ENCODE measurements at regions not wholly inside any gene's neighbourhood (a gene's known extent, or its start where the extent isn't known, plus 50 kb on each side); places are given as distances from the start of the nearest gene placed in this dataset.

DNA sequence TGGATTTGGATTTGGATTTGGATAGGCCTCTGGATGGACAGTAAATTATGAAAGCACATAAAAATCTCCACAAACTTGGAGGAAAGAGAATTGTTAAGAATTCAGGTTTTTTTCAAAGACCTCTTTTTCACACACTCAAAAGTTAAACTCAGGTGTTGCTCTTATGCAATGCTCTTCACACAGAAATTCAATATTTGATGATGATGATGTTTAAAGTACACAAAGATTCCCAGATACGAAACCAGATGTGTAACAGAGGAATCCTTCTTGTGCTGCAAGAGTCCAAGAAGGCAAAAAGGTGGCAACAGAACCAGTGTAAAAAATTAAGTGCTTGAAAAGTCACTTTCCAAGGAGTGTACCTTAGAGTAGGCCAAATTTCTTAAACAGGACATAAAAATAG lies 75.8 kb upstream of the SPATS2L start:
- H3K4me1 ChIP-seq (ENCODE audit: insufficient read depth, low read length, poor library complexity, severe bottlenecking): no peaks in the 10 kb centered on the region
- DNase-seq (ENCODE audit: low spot score): no peak
- POLR2A ChIA-PET (ENCODE audit: low non-redundant PET): no interaction called here
- CTCF ChIA-PET: no interaction called here
- no peak overlapping the region for H3K4me3 ChIP-seq (ENCODE audit: low read depth, low read length, poor library complexity, severe bottlenecking)
- H3K27me3 ChIP-seq (replicated peaks; ENCODE audit: insufficient read depth, low read depth, low read length, poor library complexity): peaks cover 13% of the 10 kb centered on the region
- no TSS peak for BruUV-seq (replicated peaks)
- intact Hi-C loops (cut with micrococcal nuclease; ENCODE audit: unreplicated experiment): no loop called here
- no peak for TF ChIP-seq EZH2 (IDR thresholded peaks at IDR 0.05; ENCODE audit: borderline replicate concordance, low read depth, low read length, poor library complexity, severe bottlenecking)
- TF ChIP-seq, protein P1, sequence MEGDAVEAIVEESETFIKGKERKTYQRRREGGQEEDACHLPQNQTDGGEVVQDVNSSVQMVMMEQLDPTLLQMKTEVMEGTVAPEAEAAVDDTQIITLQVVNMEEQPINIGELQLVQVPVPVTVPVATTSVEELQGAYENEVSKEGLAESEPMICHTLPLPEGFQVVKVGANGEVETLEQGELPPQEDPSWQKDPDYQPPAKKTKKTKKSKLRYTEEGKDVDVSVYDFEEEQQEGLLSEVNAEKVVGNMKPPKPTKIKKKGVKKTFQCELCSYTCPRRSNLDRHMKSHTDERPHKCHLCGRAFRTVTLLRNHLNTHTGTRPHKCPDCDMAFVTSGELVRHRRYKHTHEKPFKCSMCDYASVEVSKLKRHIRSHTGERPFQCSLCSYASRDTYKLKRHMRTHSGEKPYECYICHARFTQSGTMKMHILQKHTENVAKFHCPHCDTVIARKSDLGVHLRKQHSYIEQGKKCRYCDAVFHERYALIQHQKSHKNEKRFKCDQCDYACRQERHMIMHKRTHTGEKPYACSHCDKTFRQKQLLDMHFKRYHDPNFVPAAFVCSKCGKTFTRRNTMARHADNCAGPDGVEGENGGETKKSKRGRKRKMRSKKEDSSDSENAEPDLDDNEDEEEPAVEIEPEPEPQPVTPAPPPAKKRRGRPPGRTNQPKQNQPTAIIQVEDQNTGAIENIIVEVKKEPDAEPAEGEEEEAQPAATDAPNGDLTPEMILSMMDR (conservative IDR thresholded peaks at IDR 0.05; ENCODE audit: low read depth, low read length): no peak
- H3K27ac ChIP-seq (ENCODE audit: low read depth, low read length, poor library complexity, severe bottlenecking): no peak overlapping the region
- H3K9me3 ChIP-seq (ENCODE audit: low read depth, low read length, poor library complexity, severe bottlenecking): no peaks in the 10 kb centered on the region
- H3K36me3 ChIP-seq (ENCODE audit: insufficient read depth, low read length, poor library complexity, severe bottlenecking): no peaks in the 10 kb centered on the region

DNA sequence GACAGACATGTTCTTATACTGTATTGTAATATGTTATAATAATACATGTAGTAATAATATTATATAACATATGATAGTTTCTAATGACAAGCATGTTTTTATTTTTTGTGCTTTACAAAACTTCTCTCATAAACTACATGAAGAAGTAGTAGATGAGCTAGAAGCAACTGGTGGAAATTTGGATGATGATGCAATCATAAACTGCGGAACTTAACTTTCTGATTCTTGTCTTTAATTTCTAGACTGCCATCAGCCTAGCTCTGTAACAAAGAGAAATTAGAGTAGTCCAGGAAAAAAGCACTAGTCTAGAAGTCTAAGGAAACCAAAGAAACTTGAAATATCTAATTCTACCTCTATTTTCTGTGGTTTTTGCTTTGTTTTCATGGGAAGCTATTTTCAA lies 71.0 kb upstream of the SPATS2L start:
- no TSS peak for BruUV-seq (replicated peaks)
- ChIA-PET POLR2A (ENCODE audit: low non-redundant PET) (no interaction called here), CTCF (no interaction called here)
- H3K27me3 ChIP-seq (replicated peaks; ENCODE audit: insufficient read depth, low read depth, low read length, poor library complexity): peaks cover 2% of the 10 kb centered on the region
- no peaks in the 10 kb centered on the region for H3K9me3 ChIP-seq (ENCODE audit: low read depth, low read length, poor library complexity, severe bottlenecking)
- intact Hi-C loops (cut with micrococcal nuclease; ENCODE audit: unreplicated experiment): no loop called here
- TF ChIP-seq, protein P1 (conservative IDR thresholded peaks at IDR 0.05; ENCODE audit: low read depth, low read length): no peak
- TF ChIP-seq EZH2 (IDR thresholded peaks at IDR 0.05; ENCODE audit: borderline replicate concordance, low read depth, low read length, poor library complexity, severe bottlenecking): no peak
- H3K27ac ChIP-seq (ENCODE audit: low read depth, low read length, poor library complexity, severe bottlenecking): no peak overlapping the region
- no peaks in the 10 kb centered on the region for H3K4me1 ChIP-seq (ENCODE audit: insufficient read depth, low read length, poor library complexity, severe bottlenecking)
- no peak overlapping the region for H3K4me3 ChIP-seq (ENCODE audit: low read depth, low read length, poor library complexity, severe bottlenecking)
- DNase-seq (ENCODE audit: low spot score): no peak
- no peaks in the 10 kb centered on the region for H3K36me3 ChIP-seq (ENCODE audit: insufficient read depth, low read length, poor library complexity, severe bottlenecking)

DNA sequence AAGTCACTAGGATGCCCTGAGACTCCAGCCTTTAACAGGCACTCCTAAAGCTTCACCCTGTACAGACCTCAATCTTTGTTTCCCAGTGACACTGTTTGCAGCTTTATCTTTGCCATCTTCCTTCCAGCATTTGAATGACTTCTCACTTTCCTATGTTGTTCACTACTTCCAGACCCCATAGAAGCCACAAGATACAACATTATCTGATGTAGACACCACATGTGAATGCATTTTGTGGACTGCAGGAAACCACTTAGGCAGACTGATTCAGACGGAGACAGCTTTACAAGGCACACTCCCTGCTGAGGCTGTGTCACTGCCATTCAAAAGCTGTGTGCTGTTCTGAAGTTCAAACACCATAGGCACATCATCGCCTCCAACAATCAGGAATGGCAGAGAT lies 67.3 kb upstream of the SPATS2L start:
- CTCF ChIA-PET: no interaction called here
- no peaks in the 10 kb centered on the region for H3K9me3 ChIP-seq (ENCODE audit: low read depth, low read length, poor library complexity, severe bottlenecking)
- H3K27ac ChIP-seq (ENCODE audit: low read depth, low read length, poor library complexity, severe bottlenecking): no peak overlapping the region
- POLR2A ChIA-PET (ENCODE audit: low non-redundant PET): no interaction called here
- no peaks in the 10 kb centered on the region for H3K36me3 ChIP-seq (ENCODE audit: insufficient read depth, low read length, poor library complexity, severe bottlenecking)
- DNase-seq (ENCODE audit: low spot score): peak; percentile 41
- TF ChIP-seq EZH2 (IDR thresholded peaks at IDR 0.05; ENCODE audit: borderline replicate concordance, low read depth, low read length, poor library complexity, severe bottlenecking): no peak
- TF ChIP-seq, protein P1 (conservative IDR thresholded peaks at IDR 0.05; ENCODE audit: low read depth, low read length): no peak
- no peaks in the 10 kb centered on the region for H3K4me1 ChIP-seq (ENCODE audit: insufficient read depth, low read length, poor library complexity, severe bottlenecking)
- BruUV-seq (replicated peaks): no TSS peak
- no peak overlapping the region for H3K4me3 ChIP-seq (ENCODE audit: low read depth, low read length, poor library complexity, severe bottlenecking)
- H3K27me3 ChIP-seq (replicated peaks; ENCODE audit: insufficient read depth, low read depth, low read length, poor library complexity): no peaks in the 10 kb centered on the region
- intact Hi-C loops (cut with micrococcal nuclease; ENCODE audit: unreplicated experiment): no loop called here

Data from A673 (cell line).